SJSA1 (cell line): ENCODE measurements at regions not wholly inside any gene's neighbourhood (a gene's known extent, or its start where the extent isn't known, plus 50 kb on each side); places are given as distances from the start of the nearest gene placed in this dataset.

Experiments used
- DNase-seq, 2 experiments: peaks; one replicate each; pipeline ENCODE4 v3.0.0-alpha.2; 2015 to 2020; ENCODE audit warnings: low spot score in 2 of 2, low read depth in 1 of 2
- H3K27ac ChIP-seq: fragments of 250-450 bp; sonication (Bioruptor Pico); 2 replicates; pipeline ENCODE4 v1.5.1; 2020; ENCODE audit warnings: mild to moderate bottlenecking, moderate library complexity
- H3K27me3 ChIP-seq: fragments of 250-450 bp; sonication (Bioruptor Pico); replicated peaks from 2 replicates; pipeline ENCODE4 v1.5.1; 2020; ENCODE audit warnings: mild to moderate bottlenecking, moderate library complexity
- H3K36me3 ChIP-seq: fragments of 250-450 bp; sonication (Bioruptor Pico); 2 replicates; pipeline ENCODE4 v1.5.1; 2020; ENCODE audit warnings: mild to moderate bottlenecking
- H3K4me1 ChIP-seq: fragments of 250-450 bp; sonication (Bioruptor Pico); replicated peaks from 2 replicates; pipeline ENCODE4 v1.6.1; 2021; ENCODE audit warnings: mild to moderate bottlenecking
- H3K4me3 ChIP-seq: fragments of 250-450 bp; sonication (Bioruptor Pico); 2 replicates; pipeline ENCODE4 v1.5.1; 2020; ENCODE audit warnings: mild to moderate bottlenecking
- H3K9me3 ChIP-seq: fragments of 250-450 bp; sonication (Bioruptor Pico); replicated peaks from 2 replicates; pipeline ENCODE4 v1.5.1; 2020; ENCODE audit warnings: mild to moderate bottlenecking

DNA sequence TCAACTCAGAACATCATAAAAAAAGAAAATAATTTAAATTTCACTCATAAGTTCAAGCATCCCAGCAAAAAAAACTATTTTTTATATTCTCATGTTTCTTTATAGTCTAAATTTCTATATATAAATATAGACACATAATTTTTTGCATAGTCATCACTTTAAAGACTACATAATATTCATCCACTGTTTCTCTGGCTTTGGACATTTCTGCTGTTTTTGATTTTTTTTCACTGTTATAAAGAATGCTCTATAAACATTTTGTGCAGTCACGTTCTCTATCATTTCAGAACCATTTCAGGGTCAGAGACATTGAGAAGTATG is 59.7 kb upstream of the CLPB start:
- Histone ChIP-seq H3K36me3 (no peaks in the 10 kb centered on the region), H3K27me3 (no peaks in the 10 kb centered on the region), H3K9me3 (no peaks in the 10 kb centered on the region), H3K27ac (no peak overlapping the region), H3K4me3 (no peak overlapping the region), H3K4me1 (no peaks in the 10 kb centered on the region)
- DNase-seq: no peak

- H3K27ac ChIP-seq: no peak overlapping the region
- H3K9me3 ChIP-seq: no peaks in the 10 kb centered on the region
- H3K27me3 ChIP-seq: no peaks in the 10 kb centered on the region
- H3K36me3 ChIP-seq: no peaks in the 10 kb centered on the region
- no peak overlapping the region for H3K4me3 ChIP-seq
- no peak for DNase-seq
- no peaks in the 10 kb centered on the region for H3K4me1 ChIP-seq
Observed at GRCh38 chr11:72493426-72494108, 59.2 kb upstream of the CLPB start.

- Histone ChIP-seq H3K4me1 (no peaks in the 10 kb centered on the region), H3K27ac (no peak overlapping the region), H3K4me3 (no peak overlapping the region), H3K36me3 (no peaks in the 10 kb centered on the region), H3K27me3 (no peaks in the 10 kb centered on the region), H3K9me3 (no peaks in the 10 kb centered on the region)
- no peak for DNase-seq
Observed at GRCh38 chr11:72491001-72491400, 56.7 kb upstream of the CLPB start.
